Endodermal cell (in vitro differentiated cells): ENCODE measurements at regions not wholly inside any gene's neighbourhood (a gene's known extent, or its start where the extent isn't known, plus 50 kb on each side); places are given as distances from the start of the nearest gene placed in this dataset.

ENCODE experiments used
- DNase-seq: peaks from one replicate; pipeline ENCODE4 v3.0.0-alpha.2; 2017
- H3K27ac ChIP-seq: 2 replicates; pipeline ENCODE4 v1.5.1; 2013; ENCODE audit warnings: mild to moderate bottlenecking, low read depth, low read length, moderate library complexity
- H3K27me3 ChIP-seq: 2 replicates; pipeline ENCODE4 v1.6.1; 2013; ENCODE audit warnings: mild to moderate bottlenecking, low read length, moderate library complexity; ENCODE audit not compliant: insufficient read depth, control insufficient read depth, poor library complexity, severe bottlenecking
- H3K36me3 ChIP-seq: 2 replicates; pipeline ENCODE4 v1.7.0; 2013; ENCODE audit warnings: mild to moderate bottlenecking, low read length, moderate library complexity; ENCODE audit not compliant: control insufficient read depth, insufficient read depth
- H3K4me1 ChIP-seq: one replicate; pipeline ENCODE4 v1.7.0; 2013; ENCODE audit warnings: low read length; ENCODE audit not compliant: control insufficient read depth, insufficient read depth
- H3K4me3 ChIP-seq: 2 replicates; pipeline ENCODE4 v1.5.1; 2013; ENCODE audit warnings: mild to moderate bottlenecking, low read length, moderate library complexity
- H3K9ac ChIP-seq: 2 replicates; pipeline ENCODE4 v1.6.1; 2013; ENCODE audit warnings: mild to moderate bottlenecking, low read length, moderate library complexity; ENCODE audit not compliant: poor library complexity, severe bottlenecking; ENCODE audit errors: extremely low read depth
- H3K9me3 ChIP-seq: 2 replicates; pipeline ENCODE4 v1.6.1; 2013; ENCODE audit warnings: mild to moderate bottlenecking, low read length, moderate library complexity; ENCODE audit not compliant: control insufficient read depth
- H3K27ac Mint-ChIP-seq: 2 replicates; pipeline ENCODE4 v1.8.0; 2020; ENCODE audit warnings: mixed read lengths
- H3K27me3 Mint-ChIP-seq: 2 replicates; pipeline ENCODE4 v1.8.0; 2021; ENCODE audit warnings: mild to moderate bottlenecking, mixed read lengths; ENCODE audit not compliant: insufficient read depth
- H3K36me3 Mint-ChIP-seq: 2 replicates; pipeline ENCODE4 v1.8.0; 2020; ENCODE audit warnings: low read depth, mixed read lengths
- H3K4me1 Mint-ChIP-seq: 2 replicates; pipeline ENCODE4 v1.8.0; 2020; ENCODE audit warnings: mixed read lengths
- H3K4me3 Mint-ChIP-seq: 2 replicates; pipeline ENCODE4 v1.8.0; 2020; ENCODE audit warnings: mild to moderate bottlenecking, moderate library complexity, mixed read lengths
- H3K9me3 Mint-ChIP-seq: 2 replicates; pipeline ENCODE4 v1.8.0; 2020; ENCODE audit warnings: mild to moderate bottlenecking, mixed read lengths
- WGBS, 2 experiments: methylation state at CpG; one replicate each; pipeline versions ENCODE4 v1.1.5 to v1.1.7; 2013; ENCODE audit warnings: missing lambda C conversion rate in 2 of 2, mixed read lengths in 1 of 2; ENCODE audit not compliant: insufficient coverage in 1 of 2, insufficient read length in 1 of 2; 5-methylcytosine and 5-hydroxymethylcytosine counted together
- TF ChIP-seq, protein P1 (sequence below): fragments of 200-600 bp; sonication (generic); conservative IDR thresholded peaks from 2 replicates; pipeline ENCODE4 v1.5.0; 2021; ENCODE audit warnings: antibody characterized with exemption, mild to moderate bottlenecking

DNA sequence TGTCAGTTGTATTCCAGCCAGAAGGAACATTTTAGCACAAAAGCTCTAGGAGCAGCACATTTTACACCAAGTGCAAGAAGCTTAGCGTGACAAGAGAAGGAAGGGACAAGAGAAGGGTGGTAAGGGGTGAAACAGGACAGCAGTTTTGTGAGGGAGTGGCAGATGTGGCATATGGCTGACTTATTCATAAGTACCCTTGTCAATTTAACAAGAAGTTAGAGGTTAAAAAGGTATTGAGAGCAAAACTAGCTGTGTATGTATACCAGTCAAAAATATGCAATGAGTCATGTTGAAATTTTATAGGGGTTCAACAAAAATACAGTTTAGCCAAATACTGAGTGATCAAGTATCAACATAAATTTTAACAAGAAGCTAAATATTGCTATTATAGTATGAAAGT, 561.5 kb upstream of the POT1 start:
- TF ChIP-seq, protein P1, sequence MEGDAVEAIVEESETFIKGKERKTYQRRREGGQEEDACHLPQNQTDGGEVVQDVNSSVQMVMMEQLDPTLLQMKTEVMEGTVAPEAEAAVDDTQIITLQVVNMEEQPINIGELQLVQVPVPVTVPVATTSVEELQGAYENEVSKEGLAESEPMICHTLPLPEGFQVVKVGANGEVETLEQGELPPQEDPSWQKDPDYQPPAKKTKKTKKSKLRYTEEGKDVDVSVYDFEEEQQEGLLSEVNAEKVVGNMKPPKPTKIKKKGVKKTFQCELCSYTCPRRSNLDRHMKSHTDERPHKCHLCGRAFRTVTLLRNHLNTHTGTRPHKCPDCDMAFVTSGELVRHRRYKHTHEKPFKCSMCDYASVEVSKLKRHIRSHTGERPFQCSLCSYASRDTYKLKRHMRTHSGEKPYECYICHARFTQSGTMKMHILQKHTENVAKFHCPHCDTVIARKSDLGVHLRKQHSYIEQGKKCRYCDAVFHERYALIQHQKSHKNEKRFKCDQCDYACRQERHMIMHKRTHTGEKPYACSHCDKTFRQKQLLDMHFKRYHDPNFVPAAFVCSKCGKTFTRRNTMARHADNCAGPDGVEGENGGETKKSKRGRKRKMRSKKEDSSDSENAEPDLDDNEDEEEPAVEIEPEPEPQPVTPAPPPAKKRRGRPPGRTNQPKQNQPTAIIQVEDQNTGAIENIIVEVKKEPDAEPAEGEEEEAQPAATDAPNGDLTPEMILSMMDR: no peak
- WGBS, 2 experiments: 80 to 100% methylated on average over 1 of the region's 1 CpG
- Mint-ChIP-seq H3K27ac (peak overlapping the region; percentile 3), H3K36me3 (no peaks in the 10 kb centered on the region), H3K4me1 (peaks cover 2% of the 10 kb centered on the region), H3K27me3 (no peaks in the 10 kb centered on the region), H3K4me3 (no peak overlapping the region), H3K9me3 (peaks cover 5% of the 10 kb centered on the region)
- Histone ChIP-seq H3K36me3 (no peaks in the 10 kb centered on the region), H3K9ac (no peak overlapping the region), H3K4me1 (no peaks in the 10 kb centered on the region), H3K9me3 (peaks cover 10% of the 10 kb centered on the region), H3K4me3 (no peak overlapping the region), H3K27ac (no peak overlapping the region), H3K27me3 (no peaks in the 10 kb centered on the region)
- DNase-seq: no peak

DNA sequence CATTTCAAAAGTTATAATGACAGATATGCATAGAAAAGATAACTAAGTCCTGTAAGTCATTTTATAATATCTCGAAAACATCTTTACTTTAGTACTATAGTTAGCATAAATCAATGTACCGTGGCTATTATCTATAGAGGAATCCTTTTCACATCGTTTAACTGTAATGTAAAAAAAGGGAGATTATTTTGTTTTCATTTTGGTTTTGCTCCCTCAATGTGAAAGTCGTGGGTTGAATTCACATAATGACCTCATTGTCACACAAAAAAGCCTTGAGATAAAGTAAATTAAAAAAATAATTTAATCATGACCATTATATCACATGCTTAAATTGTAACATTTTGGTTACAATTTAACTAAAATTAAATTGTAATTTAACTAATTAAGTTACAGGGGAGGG, 560.5 kb upstream of the POT1 start:
- Histone ChIP-seq H3K4me1 (no peaks in the 10 kb centered on the region), H3K36me3 (no peaks in the 10 kb centered on the region), H3K4me3 (no peak overlapping the region), H3K27me3 (no peaks in the 10 kb centered on the region), H3K9ac (no peak overlapping the region), H3K9me3 (peaks cover 7% of the 10 kb centered on the region), H3K27ac (no peak overlapping the region)
- H3K36me3 Mint-ChIP-seq: no peaks in the 10 kb centered on the region
- no peaks in the 10 kb centered on the region for H3K27me3 Mint-ChIP-seq
- WGBS, 2 experiments: 96% methylated on average over 3 of the region's 4 CpGs; no CpG with 5 or more reads in 1 of the 2 experiments
- TF ChIP-seq, protein P1: no peak
- H3K4me3 Mint-ChIP-seq: no peak overlapping the region
- no peaks in the 10 kb centered on the region for H3K9me3 Mint-ChIP-seq
- no peak overlapping the region for H3K27ac Mint-ChIP-seq
- no peak for DNase-seq
- H3K4me1 Mint-ChIP-seq: no peaks in the 10 kb centered on the region

DNA sequence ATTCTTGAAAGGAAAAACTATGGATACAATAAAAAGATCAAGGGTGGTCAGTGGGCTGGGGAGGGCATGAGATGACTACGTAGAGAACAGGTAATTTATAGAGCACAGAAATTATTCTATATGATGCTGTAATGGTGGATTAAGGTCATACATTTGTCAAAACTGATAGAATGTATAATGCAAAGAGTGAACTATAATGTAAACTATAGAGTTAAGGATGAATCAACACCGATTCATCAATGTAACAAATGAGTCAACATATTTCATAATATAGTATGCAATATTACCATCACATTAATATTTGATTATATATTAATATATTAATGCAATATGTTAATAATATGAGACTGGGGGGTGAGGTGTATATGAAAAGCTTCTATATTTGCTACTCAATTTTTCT, 555.6 kb upstream of the POT1 start:
- Mint-ChIP-seq H3K9me3 (no peaks in the 10 kb centered on the region), H3K27me3 (no peaks in the 10 kb centered on the region), H3K4me3 (no peak overlapping the region), H3K4me1 (peaks cover 3% of the 10 kb centered on the region), H3K36me3 (no peaks in the 10 kb centered on the region), H3K27ac (no peak overlapping the region)
- H3K4me3 ChIP-seq: no peak overlapping the region
- no peak overlapping the region for H3K9ac ChIP-seq
- H3K36me3 ChIP-seq: no peaks in the 10 kb centered on the region
- H3K27me3 ChIP-seq: no peaks in the 10 kb centered on the region
- TF ChIP-seq, protein P1: no peak
- H3K4me1 ChIP-seq: no peaks in the 10 kb centered on the region
- no peaks in the 10 kb centered on the region for H3K9me3 ChIP-seq
- 100% methylated on average over 1 of the region's 2 CpGs for WGBS, 2 experiments
- no peak overlapping the region for H3K27ac ChIP-seq
- DNase-seq: no peak
